ENCODE measurements at regions not wholly inside any gene's neighbourhood (a gene's known extent, or its start where the extent isn't known, plus 50 kb on each side); places are given as distances from the start of the nearest gene placed in this dataset.

DNA sequence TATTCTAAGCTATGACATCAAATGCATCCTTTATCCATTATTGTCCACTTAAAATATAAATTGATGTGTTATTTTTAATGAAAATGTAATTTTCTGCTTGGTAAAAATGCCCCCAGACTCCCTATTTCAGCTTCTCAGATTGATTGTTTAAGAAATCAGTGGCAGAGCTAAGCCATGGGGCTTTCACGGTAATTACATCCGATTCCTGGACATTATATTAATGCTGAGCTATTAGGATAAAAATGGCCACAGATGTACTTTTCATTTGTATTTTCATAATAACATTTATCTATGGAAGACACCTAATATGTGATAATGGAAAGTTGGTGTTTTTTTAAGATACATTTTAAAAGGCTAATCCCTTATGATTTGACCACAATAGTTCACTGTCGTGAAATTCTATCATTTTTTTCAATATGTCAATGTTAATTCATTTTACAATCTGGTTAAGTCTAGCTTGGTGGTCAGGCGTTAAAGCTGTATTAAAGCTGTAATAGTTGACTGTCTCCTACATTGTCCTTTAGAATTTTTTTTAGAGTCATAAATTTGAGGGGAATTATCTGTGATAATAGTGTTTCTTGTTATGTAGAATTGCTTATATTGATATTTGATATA lies 229.0 kb upstream of the UBE2E3 start:
- Histone ChIP-seq H3K9ac (ENCODE audit: low read length) (no peak overlapping the region), H3F3A (ENCODE audit: insufficient read depth, low read length, poor library complexity, severe bottlenecking) (no peaks in the 10 kb centered on the region), H3K4me2 (ENCODE audit: low read length) (no peak overlapping the region), H2AFZ (ENCODE audit: low read depth, low read length) (no peak overlapping the region), H4K20me1 (ENCODE audit: insufficient read depth) (no peaks in the 10 kb centered on the region), H3K27ac (ENCODE audit: low read length) (no peak overlapping the region), H3K9me2 (ENCODE audit: insufficient read depth, low read length) (no peaks in the 10 kb centered on the region), H3K36me3 (ENCODE audit: insufficient read depth, low read length) (no peaks in the 10 kb centered on the region), H3K4me3 (ENCODE audit: low read length) (no peak overlapping the region), H3K79me2 (replicated peaks; ENCODE audit: insufficient read depth, low read length) (no peaks in the 10 kb centered on the region), H3K27me3 (ENCODE audit: insufficient read depth, low read depth, low read length) (no peaks in the 10 kb centered on the region), H3K9me3 (ENCODE audit: low read length) (no peaks in the 10 kb centered on the region)
- TF ChIP-seq, protein P1, sequence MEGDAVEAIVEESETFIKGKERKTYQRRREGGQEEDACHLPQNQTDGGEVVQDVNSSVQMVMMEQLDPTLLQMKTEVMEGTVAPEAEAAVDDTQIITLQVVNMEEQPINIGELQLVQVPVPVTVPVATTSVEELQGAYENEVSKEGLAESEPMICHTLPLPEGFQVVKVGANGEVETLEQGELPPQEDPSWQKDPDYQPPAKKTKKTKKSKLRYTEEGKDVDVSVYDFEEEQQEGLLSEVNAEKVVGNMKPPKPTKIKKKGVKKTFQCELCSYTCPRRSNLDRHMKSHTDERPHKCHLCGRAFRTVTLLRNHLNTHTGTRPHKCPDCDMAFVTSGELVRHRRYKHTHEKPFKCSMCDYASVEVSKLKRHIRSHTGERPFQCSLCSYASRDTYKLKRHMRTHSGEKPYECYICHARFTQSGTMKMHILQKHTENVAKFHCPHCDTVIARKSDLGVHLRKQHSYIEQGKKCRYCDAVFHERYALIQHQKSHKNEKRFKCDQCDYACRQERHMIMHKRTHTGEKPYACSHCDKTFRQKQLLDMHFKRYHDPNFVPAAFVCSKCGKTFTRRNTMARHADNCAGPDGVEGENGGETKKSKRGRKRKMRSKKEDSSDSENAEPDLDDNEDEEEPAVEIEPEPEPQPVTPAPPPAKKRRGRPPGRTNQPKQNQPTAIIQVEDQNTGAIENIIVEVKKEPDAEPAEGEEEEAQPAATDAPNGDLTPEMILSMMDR (IDR thresholded peaks at IDR 0.05; ENCODE audit: poor library complexity, severe bottlenecking) = no peak
- TF ChIP-seq EP300 (conservative IDR thresholded peaks at IDR 0.05; ENCODE audit: poor library complexity, severe bottlenecking) (no peak), POLR2AphosphoS5 (IDR thresholded peaks at IDR 0.05) (no peak), MXI1 (conservative IDR thresholded peaks at IDR 0.05; ENCODE audit: poor library complexity, severe bottlenecking) (no peak), EZH2 (IDR thresholded peaks at IDR 0.05; ENCODE audit: borderline replicate concordance, insufficient read depth, low read length, poor library complexity, severe bottlenecking) (no peak), SMC3 (conservative IDR thresholded peaks at IDR 0.05; ENCODE audit: poor library complexity) (no peak), TAF1 (IDR thresholded peaks at IDR 0.05; ENCODE audit: low read depth) (no peak), RAD21 (conservative IDR thresholded peaks at IDR 0.05) (no peak)
- TF ChIP-seq, protein P2, sequence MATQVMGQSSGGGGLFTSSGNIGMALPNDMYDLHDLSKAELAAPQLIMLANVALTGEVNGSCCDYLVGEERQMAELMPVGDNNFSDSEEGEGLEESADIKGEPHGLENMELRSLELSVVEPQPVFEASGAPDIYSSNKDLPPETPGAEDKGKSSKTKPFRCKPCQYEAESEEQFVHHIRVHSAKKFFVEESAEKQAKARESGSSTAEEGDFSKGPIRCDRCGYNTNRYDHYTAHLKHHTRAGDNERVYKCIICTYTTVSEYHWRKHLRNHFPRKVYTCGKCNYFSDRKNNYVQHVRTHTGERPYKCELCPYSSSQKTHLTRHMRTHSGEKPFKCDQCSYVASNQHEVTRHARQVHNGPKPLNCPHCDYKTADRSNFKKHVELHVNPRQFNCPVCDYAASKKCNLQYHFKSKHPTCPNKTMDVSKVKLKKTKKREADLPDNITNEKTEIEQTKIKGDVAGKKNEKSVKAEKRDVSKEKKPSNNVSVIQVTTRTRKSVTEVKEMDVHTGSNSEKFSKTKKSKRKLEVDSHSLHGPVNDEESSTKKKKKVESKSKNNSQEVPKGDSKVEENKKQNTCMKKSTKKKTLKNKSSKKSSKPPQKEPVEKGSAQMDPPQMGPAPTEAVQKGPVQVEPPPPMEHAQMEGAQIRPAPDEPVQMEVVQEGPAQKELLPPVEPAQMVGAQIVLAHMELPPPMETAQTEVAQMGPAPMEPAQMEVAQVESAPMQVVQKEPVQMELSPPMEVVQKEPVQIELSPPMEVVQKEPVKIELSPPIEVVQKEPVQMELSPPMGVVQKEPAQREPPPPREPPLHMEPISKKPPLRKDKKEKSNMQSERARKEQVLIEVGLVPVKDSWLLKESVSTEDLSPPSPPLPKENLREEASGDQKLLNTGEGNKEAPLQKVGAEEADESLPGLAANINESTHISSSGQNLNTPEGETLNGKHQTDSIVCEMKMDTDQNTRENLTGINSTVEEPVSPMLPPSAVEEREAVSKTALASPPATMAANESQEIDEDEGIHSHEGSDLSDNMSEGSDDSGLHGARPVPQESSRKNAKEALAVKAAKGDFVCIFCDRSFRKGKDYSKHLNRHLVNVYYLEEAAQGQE (IDR thresholded peaks at IDR 0.05; ENCODE audit: borderline replicate concordance) = no peak

DNA sequence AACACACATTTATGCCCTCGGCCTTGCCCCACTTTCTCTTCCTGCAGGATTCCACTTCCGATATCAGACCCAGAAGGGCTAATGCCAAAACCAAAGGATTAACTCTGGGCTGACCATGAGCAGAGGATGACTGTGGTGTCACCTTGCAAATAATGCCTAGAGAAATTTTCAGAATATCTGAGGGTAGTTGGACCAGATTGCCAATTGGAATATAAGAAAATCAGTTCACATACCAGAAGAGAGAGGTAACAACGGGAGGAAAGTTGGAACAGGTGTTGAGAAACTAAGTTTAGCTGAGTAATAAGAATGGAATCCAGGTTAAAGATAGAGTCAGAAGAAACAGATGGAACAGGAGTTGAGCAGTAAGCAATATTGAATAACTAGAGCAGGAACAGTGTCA lies 232.7 kb upstream of the UBE2E3 start:
- H3K27me3 ChIP-seq (ENCODE audit: insufficient read depth, low read depth, low read length) = no peaks in the 10 kb centered on the region
- H3K4me3 ChIP-seq (ENCODE audit: low read length) = no peak overlapping the region
- no peak overlapping the region for H3K4me2 ChIP-seq (ENCODE audit: low read length)
- H3K9me2 ChIP-seq (ENCODE audit: insufficient read depth, low read length) = no peaks in the 10 kb centered on the region
- no peaks in the 10 kb centered on the region for H3K79me2 ChIP-seq (replicated peaks; ENCODE audit: insufficient read depth, low read length)
- no peak overlapping the region for H3K9ac ChIP-seq (ENCODE audit: low read length)
- no peak overlapping the region for H2AFZ ChIP-seq (ENCODE audit: low read depth, low read length)
- no peaks in the 10 kb centered on the region for H3K36me3 ChIP-seq (ENCODE audit: insufficient read depth, low read length)
- H3K27ac ChIP-seq (ENCODE audit: low read length) = no peak overlapping the region
- TF ChIP-seq MXI1 (conservative IDR thresholded peaks at IDR 0.05; ENCODE audit: poor library complexity, severe bottlenecking) = no peak
- TF ChIP-seq SMC3 (conservative IDR thresholded peaks at IDR 0.05; ENCODE audit: poor library complexity) = no peak
- TF ChIP-seq, protein P1 (IDR thresholded peaks at IDR 0.05; ENCODE audit: poor library complexity, severe bottlenecking) = no peak
- no peak for TF ChIP-seq EZH2 (IDR thresholded peaks at IDR 0.05; ENCODE audit: borderline replicate concordance, insufficient read depth, low read length, poor library complexity, severe bottlenecking)
- no peak for TF ChIP-seq RAD21 (conservative IDR thresholded peaks at IDR 0.05)
- TF ChIP-seq TAF1 (IDR thresholded peaks at IDR 0.05; ENCODE audit: low read depth) = no peak
- no peak for TF ChIP-seq EP300 (conservative IDR thresholded peaks at IDR 0.05; ENCODE audit: poor library complexity, severe bottlenecking)
- TF ChIP-seq, protein P2 (IDR thresholded peaks at IDR 0.05; ENCODE audit: borderline replicate concordance) = no peak
- TF ChIP-seq POLR2AphosphoS5 (IDR thresholded peaks at IDR 0.05) = no peak
- H3F3A ChIP-seq (ENCODE audit: insufficient read depth, low read length, poor library complexity, severe bottlenecking) = no peaks in the 10 kb centered on the region
- H3K9me3 ChIP-seq (ENCODE audit: low read length) = no peaks in the 10 kb centered on the region
- no peaks in the 10 kb centered on the region for H4K20me1 ChIP-seq (ENCODE audit: insufficient read depth)

Data from neural cell (in vitro differentiated cells).